WTC11 (cell line): ENCODE measurements at regions not wholly inside any gene's neighbourhood (a gene's known extent, or its start where the extent isn't known, plus 50 kb on each side); places are given as distances from the start of the nearest gene placed in this dataset.

Source experiments
- CTCF ChIP-seq: fragments of 200-600 bp; IDR thresholded peaks from 2 replicates; pipeline ENCODE4 v1.8.0; 2022; ENCODE audit warnings: antibody characterized with exemption
- EMX1 ChIP-seq: fragments of 250-450 bp; sonication (Bioruptor Pico); IDR thresholded peaks from 2 replicates; pipeline ENCODE4 v1.8.0; 2021; ENCODE audit warnings: mild to moderate bottlenecking
- FOXP4 ChIP-seq: sonication (generic); formaldehyde crosslinking; IDR thresholded peaks from 2 replicates; pipeline ENCODE4 v1.8.0; 2022; ENCODE audit warnings: mild to moderate bottlenecking, missing genetic modification reagents
- SMAD4 ChIP-seq: sonication (generic); formaldehyde crosslinking; IDR thresholded peaks from 2 replicates; pipeline ENCODE4 v1.8.0; 2022; ENCODE audit warnings: mild to moderate bottlenecking, missing genetic modification reagents
- TCF7 ChIP-seq: sonication (generic); formaldehyde crosslinking; IDR thresholded peaks from 2 replicates; pipeline ENCODE4 v1.8.0; 2022; ENCODE audit warnings: mild to moderate bottlenecking, low read depth, missing genetic modification reagents, moderate library complexity

- TF ChIP-seq CTCF: no peak
- no peak for TF ChIP-seq TCF7
- TF ChIP-seq FOXP4: no peak
- no peak for TF ChIP-seq EMX1 (CRISPR knock-in tag)
- TF ChIP-seq SMAD4 (CRISPR knock-in tag): no peak
Measured at GRCh38 chr20:30488941-30489613, 768.4 kb upstream of the DEFB115 start.
